Endothelial cell of umbilical vein (primary cell): ENCODE measurements at regions not wholly inside any gene's neighbourhood (a gene's known extent, or its start where the extent isn't known, plus 50 kb on each side); places are given as distances from the start of the nearest gene placed in this dataset.

Experiments used
- BruUV-seq: library from RNA; stranded (reverse); fragments of 400-500 nt; replicated peaks from 2 replicates; lab custom pipeline; 2021; lab: Mats Ljungman, UMichigan
- CTCF ChIA-PET: fragments of 300-600, 350-600 bp; sonication (Branson Sonifier 250); formaldehyde crosslinking; loops from one replicate; lab custom pipeline; 2021; ENCODE audit warnings: antibody characterized with exemption, inconsistent platforms; lab: Charles Lee
- POLR2A ChIA-PET: fragments of 300-600, 350-600 bp; sonication (Branson Sonifier 250); formaldehyde crosslinking; loops from one replicate; lab custom pipeline; 2021; ENCODE audit warnings: antibody characterized with exemption, inconsistent platforms; lab: Charles Lee
- DNase-seq: peaks from one replicate; pipeline ENCODE4 v3.0.0-alpha.2; 2011; ENCODE audit warnings: low read depth, low spot score
- FAIRE-seq: peaks from 2 replicates; lab custom pipeline; 2011; peaks lifted over from hg19 to GRCh38; lab: Jason Lieb, UNC
- H2AFZ ChIP-seq: 2 replicates; pipeline ENCODE4 v1.6.0; 2012; ENCODE audit warnings: low read depth, low read length, control low read depth, inconsistent platforms
- H3K27ac ChIP-seq: 2 replicates; pipeline ENCODE4 v1.5.1; 2011; ENCODE audit warnings: low read depth, mild to moderate bottlenecking, control low read depth, low read length, moderate library complexity; ENCODE audit not compliant: insufficient read depth
- H3K27me3 ChIP-seq, 2 experiments: 2 replicates each; pipeline versions ENCODE4 v1.6.0 to v1.6.1; 2011; ENCODE audit warnings: low read length in 2 of 2, mixed read lengths in 1 of 2; ENCODE audit not compliant: control insufficient read depth in 2 of 2, insufficient read depth in 2 of 2
- H3K36me3 ChIP-seq, 2 experiments: 2 replicates in 1 of 2; 3 replicates in 1 of 2; pipeline ENCODE4 v1.5.1; 2011; ENCODE audit warnings: low read length in 2 of 2, mild to moderate bottlenecking in 1 of 2, moderate library complexity in 1 of 2; ENCODE audit not compliant: control insufficient read depth in 2 of 2, insufficient read depth in 2 of 2; ENCODE audit errors: extremely low read depth in 1 of 2
- H3K4me1 ChIP-seq: 3 replicates; pipeline ENCODE4 v1.5.1; 2011; ENCODE audit warnings: mild to moderate bottlenecking, low read length; ENCODE audit not compliant: control insufficient read depth, insufficient read depth; ENCODE audit errors: extremely low read depth
- H3K4me2 ChIP-seq: 2 replicates; pipeline ENCODE4 v1.6.1; 2011; ENCODE audit warnings: low read length, control low read depth, mixed read lengths; ENCODE audit not compliant: insufficient read depth
- H3K4me3 ChIP-seq, 3 experiments: fragments of 200-600 bp in 1 of 3; sonication (generic), shearing (Covaris generic) in 1 of 3; replicated peaks in 1 of 3; 2 replicates each; pipeline ENCODE4 v1.5.1; 2011 to 2016; ENCODE audit warnings: control low read depth in 3 of 3, low read length in 3 of 3, mild to moderate bottlenecking in 2 of 3, inconsistent platforms in 1 of 3, low read depth in 1 of 3, moderate library complexity in 1 of 3; ENCODE audit not compliant: insufficient read depth in 1 of 3
- H3K79me2 ChIP-seq: 2 replicates; pipeline ENCODE4 v1.6.0; 2012; ENCODE audit warnings: low read length, inconsistent platforms; ENCODE audit not compliant: control insufficient read depth, insufficient read depth
- H3K9ac ChIP-seq: replicated peaks from 2 replicates; pipeline ENCODE3; 2011; ENCODE audit warnings: low read length, control low read depth; ENCODE audit not compliant: insufficient read depth; ENCODE audit errors: extremely low read depth
- H3K9me1 ChIP-seq: replicated peaks from 3 replicates; pipeline ENCODE4 v1.6.0; 2011; ENCODE audit warnings: mild to moderate bottlenecking, low read length; ENCODE audit not compliant: control insufficient read depth, insufficient read depth; ENCODE audit errors: extremely low read depth
- H3K9me3 ChIP-seq: replicated peaks from 2 replicates; pipeline ENCODE4 v1.5.1; 2012; ENCODE audit warnings: low read length, inconsistent platforms; ENCODE audit not compliant: control insufficient read depth, insufficient read depth
- H4K20me1 ChIP-seq: replicated peaks from 2 replicates; pipeline ENCODE3; 2011; ENCODE audit warnings: mild to moderate bottlenecking, low read length; ENCODE audit not compliant: control insufficient read depth, insufficient read depth; ENCODE audit errors: extremely low read depth
- EZH2 ChIP-seq: IDR thresholded peaks from 2 replicates; pipeline ENCODE4 v1.6.1; 2012; ENCODE audit warnings: borderline replicate concordance, low read depth, mild to moderate bottlenecking, moderate library complexity, low read length, inconsistent platforms; ENCODE audit not compliant: severe bottlenecking
- FOS ChIP-seq: IDR thresholded peaks from 2 replicates; pipeline ENCODE4 v1.6.1; 2011; ENCODE audit warnings: mild to moderate bottlenecking, low read length, moderate library complexity, borderline replicate concordance; ENCODE audit not compliant: insufficient read depth
- GATA2 ChIP-seq: IDR thresholded peaks from 2 replicates; pipeline ENCODE4 v1.7.0; 2011; ENCODE audit warnings: low read depth, mild to moderate bottlenecking, moderate library complexity, mixed read lengths, low read length; ENCODE audit not compliant: insufficient read length, insufficient read depth
- JUN ChIP-seq: IDR thresholded peaks from 2 replicates; pipeline ENCODE4 v1.6.1; 2011; ENCODE audit warnings: borderline replicate concordance, low read depth; ENCODE audit not compliant: insufficient read length, insufficient read depth
- MYC ChIP-seq: IDR thresholded peaks from one replicate; pipeline ENCODE4 v1.6.1; 2011; ENCODE audit warnings: mild to moderate bottlenecking, low read depth, low read length
- POLR2A ChIP-seq: IDR thresholded peaks from 2 replicates; pipeline ENCODE4 v1.6.1; 2012; ENCODE audit warnings: low read depth, mild to moderate bottlenecking, control low read depth, low read length
- POLR2AphosphoS5 ChIP-seq: IDR thresholded peaks from 2 replicates; pipeline ENCODE4 v1.6.1; 2012; ENCODE audit warnings: low read depth, mild to moderate bottlenecking, control low read depth, low read length, moderate library complexity; ENCODE audit not compliant: insufficient read depth
- dilution Hi-C: fragments of 300-500 bp; cut with MboI; formaldehyde crosslinking; loops from one replicate; pipeline ENCODE4 v1.15.0; 2019; ENCODE audit warnings: low sequenced_read_pairs; ENCODE audit not compliant: extremely low pct_ligation_motif_present
- intact Hi-C: fragments of 100-400 bp; cut with micrococcal nuclease; formaldehyde crosslinking; loops from one replicate; pipeline ENCODE4 v1.10.0; 2022
- TF ChIP-seq, protein P1 (sequence below): IDR thresholded peaks from 2 replicates; pipeline ENCODE4 v1.6.1; 2011; ENCODE audit not compliant: insufficient read depth, insufficient read length
- TF ChIP-seq, protein P2 (sequence below), 2 donors: IDR thresholded peaks; 1 replicate in 1 of 2; 2 replicates in 1 of 2; pipeline ENCODE4 v1.5.1; 2011; ENCODE audit warnings: low read length in 2 of 2, mild to moderate bottlenecking in 2 of 2, moderate library complexity in 2 of 2, control low read depth in 1 of 2, inconsistent platforms in 1 of 2, low read depth in 1 of 2; ENCODE audit not compliant: insufficient read depth in 1 of 2; ENCODE audit errors: extremely low read depth in 1 of 2

DNA sequence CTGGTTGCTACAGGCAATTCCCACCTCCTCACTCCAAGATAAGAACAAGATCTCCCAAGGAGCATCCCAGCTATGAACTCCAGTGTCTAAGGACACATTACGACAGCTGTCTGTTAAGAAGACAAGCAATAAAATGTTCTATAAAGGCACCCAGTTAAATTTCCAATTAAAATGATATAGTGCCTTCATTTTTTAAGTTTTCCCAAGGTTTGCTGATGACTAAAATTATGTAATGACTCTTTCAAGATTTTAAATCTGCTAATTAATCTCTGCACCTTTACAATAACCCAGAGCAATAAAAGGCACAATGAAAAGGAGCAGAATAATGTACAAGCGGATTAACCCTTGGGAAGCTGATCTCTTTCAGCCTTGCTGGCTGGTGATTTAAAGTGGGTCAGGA is 61.6 kb upstream of the REG3G start:
- no TSS peak for BruUV-seq
- Histone ChIP-seq H2AFZ (no peak overlapping the region), H3K27me3 (peaks cover 0 to 2% of the 10 kb centered on the region in 2 experiments), H3K9ac (no peak overlapping the region), H3K36me3 (no peaks in the 10 kb centered on the region), H3K9me3 (no peaks in the 10 kb centered on the region), H3K4me1 (no peaks in the 10 kb centered on the region), H4K20me1 (no peaks in the 10 kb centered on the region), H3K27ac (no peak overlapping the region), H3K4me3 (no peak overlapping the region), H3K4me2 (no peak overlapping the region), H3K9me1 (no peaks in the 10 kb centered on the region), H3K79me2 (no peaks in the 10 kb centered on the region)
- POLR2A ChIA-PET: no interaction called here
- CTCF ChIA-PET: no interaction called here
- DNase-seq: no peak
- intact Hi-C loops: no loop called here
- no peak for FAIRE-seq
- dilution Hi-C loops: no loop called here
- TF ChIP-seq FOS (no peak), MYC (no peak)

DNA sequence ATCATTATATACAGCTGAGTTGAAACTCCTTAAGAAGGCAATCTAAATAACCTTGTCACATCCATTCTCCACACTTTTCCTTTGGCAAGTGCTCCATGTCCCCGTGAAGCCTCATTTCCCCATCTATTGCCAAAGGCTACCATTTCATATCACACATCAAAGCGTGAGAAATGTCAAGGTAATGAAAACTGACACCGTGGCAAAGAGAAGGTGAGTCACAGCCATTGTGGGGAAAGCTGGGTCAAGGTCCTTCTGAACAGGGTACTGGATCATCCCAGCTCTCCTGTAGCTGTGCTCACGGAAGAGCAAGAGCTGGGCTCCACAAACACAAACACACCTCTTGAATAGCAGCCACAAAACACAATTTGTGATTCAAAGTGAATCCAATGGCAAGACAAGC is 58.2 kb upstream of the REG3G start:
- Histone ChIP-seq H4K20me1 (no peaks in the 10 kb centered on the region), H3K4me1 (no peaks in the 10 kb centered on the region), H3K9ac (no peak overlapping the region), H3K27me3 (peaks cover 0 to 2% of the 10 kb centered on the region in 2 experiments), H3K36me3 (no peaks in the 10 kb centered on the region), H3K4me2 (no peak overlapping the region), H3K4me3 (no peak overlapping the region), H3K79me2 (no peaks in the 10 kb centered on the region), H2AFZ (no peak overlapping the region), H3K27ac (no peak overlapping the region), H3K9me1 (no peaks in the 10 kb centered on the region), H3K9me3 (no peaks in the 10 kb centered on the region)
- dilution Hi-C loops: no loop called here
- BruUV-seq: no TSS peak
- POLR2A ChIA-PET: no interaction called here
- no peak for TF ChIP-seq JUN
- no peak for TF ChIP-seq GATA2
- no peak for TF ChIP-seq FOS
- TF ChIP-seq POLR2A: no peak
- TF ChIP-seq, protein P1, sequence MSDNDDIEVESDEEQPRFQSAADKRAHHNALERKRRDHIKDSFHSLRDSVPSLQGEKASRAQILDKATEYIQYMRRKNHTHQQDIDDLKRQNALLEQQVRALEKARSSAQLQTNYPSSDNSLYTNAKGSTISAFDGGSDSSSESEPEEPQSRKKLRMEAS: no peak
- TF ChIP-seq MYC: no peak
- TF ChIP-seq, protein P2, sequence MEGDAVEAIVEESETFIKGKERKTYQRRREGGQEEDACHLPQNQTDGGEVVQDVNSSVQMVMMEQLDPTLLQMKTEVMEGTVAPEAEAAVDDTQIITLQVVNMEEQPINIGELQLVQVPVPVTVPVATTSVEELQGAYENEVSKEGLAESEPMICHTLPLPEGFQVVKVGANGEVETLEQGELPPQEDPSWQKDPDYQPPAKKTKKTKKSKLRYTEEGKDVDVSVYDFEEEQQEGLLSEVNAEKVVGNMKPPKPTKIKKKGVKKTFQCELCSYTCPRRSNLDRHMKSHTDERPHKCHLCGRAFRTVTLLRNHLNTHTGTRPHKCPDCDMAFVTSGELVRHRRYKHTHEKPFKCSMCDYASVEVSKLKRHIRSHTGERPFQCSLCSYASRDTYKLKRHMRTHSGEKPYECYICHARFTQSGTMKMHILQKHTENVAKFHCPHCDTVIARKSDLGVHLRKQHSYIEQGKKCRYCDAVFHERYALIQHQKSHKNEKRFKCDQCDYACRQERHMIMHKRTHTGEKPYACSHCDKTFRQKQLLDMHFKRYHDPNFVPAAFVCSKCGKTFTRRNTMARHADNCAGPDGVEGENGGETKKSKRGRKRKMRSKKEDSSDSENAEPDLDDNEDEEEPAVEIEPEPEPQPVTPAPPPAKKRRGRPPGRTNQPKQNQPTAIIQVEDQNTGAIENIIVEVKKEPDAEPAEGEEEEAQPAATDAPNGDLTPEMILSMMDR (IDR thresholded peaks at IDR 0.05; ENCODE audit: extremely low read depth in 1 of 2, insufficient read depth in 1 of 2, low read depth in 1 of 2, low read length in 2 of 2): no peak
- no peak for TF ChIP-seq EZH2
- no peak for TF ChIP-seq POLR2AphosphoS5
- CTCF ChIA-PET: no interaction called here
- FAIRE-seq (no peak), DNase-seq (no peak)
- intact Hi-C loops: no loop called here
